ENCODE measurements at regions not wholly inside any gene's neighbourhood (a gene's known extent, or its start where the extent isn't known, plus 50 kb on each side); places are given as distances from the start of the nearest gene placed in this dataset.
"Not testable (repeated sequence)": the region's sequence is repeated elsewhere in the genome, so short reads cannot be mapped to it uniquely, and the experiment has no call there.

DNA sequence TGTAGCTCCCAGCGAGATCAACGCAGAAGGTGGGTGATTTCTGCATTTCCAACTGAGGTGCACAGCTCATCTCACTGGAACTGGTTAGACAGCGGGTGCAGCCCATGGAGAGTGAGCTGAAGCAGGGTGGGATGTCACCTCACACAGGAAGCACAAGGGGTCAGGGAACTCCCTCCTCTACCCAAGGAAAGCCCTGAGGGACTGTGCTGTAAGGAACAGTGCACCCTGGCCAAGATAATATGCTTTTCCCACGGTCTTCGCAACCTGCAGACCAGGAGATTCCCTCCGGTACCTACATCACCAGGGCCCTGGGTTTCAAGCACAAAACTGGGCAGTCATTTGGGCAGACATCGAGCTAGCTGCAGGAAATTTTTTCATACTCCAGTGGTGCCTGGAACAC, 216.4 kb upstream of the TET2 start:
- Histone ChIP-seq H3K9me3 (peaks cover 5% of the 10 kb centered on the region), H3K4me3 (no peak overlapping the region), H3K27me3 (ENCODE audit: insufficient read depth in 3 of 3, low read length in 2 of 3) (no peaks in the 10 kb centered on the region), H3K36me3 (ENCODE audit: insufficient read depth in 1 of 2, low read depth in 1 of 2) (no peaks in the 10 kb centered on the region), H3K27ac (no peak overlapping the region), H3K4me1 (no peaks in the 10 kb centered on the region)
- 92 to 95% (median 95%) methylated on average over 7 of the region's 7 CpGs for WGBS, 3 donors
- intact Hi-C loops (cut with DNase I) = no loop called here
- TF ChIP-seq, protein P1, sequence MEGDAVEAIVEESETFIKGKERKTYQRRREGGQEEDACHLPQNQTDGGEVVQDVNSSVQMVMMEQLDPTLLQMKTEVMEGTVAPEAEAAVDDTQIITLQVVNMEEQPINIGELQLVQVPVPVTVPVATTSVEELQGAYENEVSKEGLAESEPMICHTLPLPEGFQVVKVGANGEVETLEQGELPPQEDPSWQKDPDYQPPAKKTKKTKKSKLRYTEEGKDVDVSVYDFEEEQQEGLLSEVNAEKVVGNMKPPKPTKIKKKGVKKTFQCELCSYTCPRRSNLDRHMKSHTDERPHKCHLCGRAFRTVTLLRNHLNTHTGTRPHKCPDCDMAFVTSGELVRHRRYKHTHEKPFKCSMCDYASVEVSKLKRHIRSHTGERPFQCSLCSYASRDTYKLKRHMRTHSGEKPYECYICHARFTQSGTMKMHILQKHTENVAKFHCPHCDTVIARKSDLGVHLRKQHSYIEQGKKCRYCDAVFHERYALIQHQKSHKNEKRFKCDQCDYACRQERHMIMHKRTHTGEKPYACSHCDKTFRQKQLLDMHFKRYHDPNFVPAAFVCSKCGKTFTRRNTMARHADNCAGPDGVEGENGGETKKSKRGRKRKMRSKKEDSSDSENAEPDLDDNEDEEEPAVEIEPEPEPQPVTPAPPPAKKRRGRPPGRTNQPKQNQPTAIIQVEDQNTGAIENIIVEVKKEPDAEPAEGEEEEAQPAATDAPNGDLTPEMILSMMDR (IDR thresholded peaks at IDR 0.05) = no peak
- no peak for ATAC-seq
- no peak for DNase-seq

DNA sequence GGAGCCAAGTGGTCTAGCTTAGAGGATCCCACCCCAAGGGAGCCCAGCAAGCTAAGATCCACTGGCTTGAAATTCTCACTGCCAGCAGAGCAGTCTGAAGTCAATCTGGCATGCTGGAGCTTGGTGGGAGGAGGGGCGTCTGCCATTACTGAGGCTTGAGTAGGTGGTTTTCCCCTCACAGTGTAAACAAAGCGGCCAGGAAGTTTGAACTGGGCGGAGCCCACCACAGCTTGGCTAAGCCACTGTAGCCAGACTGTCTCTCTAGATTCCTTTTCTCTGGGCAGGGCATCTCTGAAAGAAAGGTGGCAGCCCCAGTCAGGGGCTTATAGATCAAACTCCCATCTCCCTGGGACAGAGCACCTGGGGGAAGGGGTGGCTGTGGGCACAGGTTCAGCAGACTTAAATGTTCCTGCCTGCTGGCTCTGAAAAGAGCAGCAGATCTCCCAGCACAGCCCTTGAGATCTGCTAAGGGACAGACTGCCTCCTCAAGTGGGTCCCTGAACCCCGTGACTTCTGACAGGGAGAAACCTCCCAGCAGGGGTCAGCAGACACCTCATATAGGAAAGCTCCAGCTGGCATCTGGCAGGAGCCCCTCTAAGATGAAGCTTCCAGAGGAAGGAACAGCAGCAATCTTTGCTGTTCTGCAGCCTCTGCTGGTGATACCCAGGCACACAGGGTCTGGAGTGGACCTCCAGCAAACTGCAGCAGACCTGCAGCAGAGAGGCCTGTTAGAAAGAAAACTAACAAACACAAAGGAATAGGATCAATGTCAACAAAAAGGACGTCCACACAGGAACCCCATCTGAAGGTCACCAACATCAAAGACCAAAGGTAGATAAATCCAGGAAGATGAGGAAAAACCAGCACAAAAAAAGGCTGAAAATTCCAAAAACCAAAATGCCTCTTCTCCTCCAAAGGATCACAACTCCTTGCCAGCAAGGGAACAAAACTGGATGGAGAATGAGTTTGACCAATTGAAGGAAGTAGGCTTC, 215.6 kb upstream of the TET2 start:
- H3K27ac ChIP-seq; H3K27me3 ChIP-seq (ENCODE audit: insufficient read depth in 3 of 3, low read length in 2 of 3); intact Hi-C loops (cut with DNase I); H3K4me1 ChIP-seq; H3K36me3 ChIP-seq (ENCODE audit: insufficient read depth in 1 of 2, low read depth in 1 of 2); H3K9me3 ChIP-seq; H3K4me3 ChIP-seq; ATAC-seq: not testable (repeated sequence)
- WGBS, 3 donors = 68 to 71% (median 69%) methylated on average over 5 of the region's 5 CpGs
- peak; percentile 12 to 38 for DNase-seq

DNA sequence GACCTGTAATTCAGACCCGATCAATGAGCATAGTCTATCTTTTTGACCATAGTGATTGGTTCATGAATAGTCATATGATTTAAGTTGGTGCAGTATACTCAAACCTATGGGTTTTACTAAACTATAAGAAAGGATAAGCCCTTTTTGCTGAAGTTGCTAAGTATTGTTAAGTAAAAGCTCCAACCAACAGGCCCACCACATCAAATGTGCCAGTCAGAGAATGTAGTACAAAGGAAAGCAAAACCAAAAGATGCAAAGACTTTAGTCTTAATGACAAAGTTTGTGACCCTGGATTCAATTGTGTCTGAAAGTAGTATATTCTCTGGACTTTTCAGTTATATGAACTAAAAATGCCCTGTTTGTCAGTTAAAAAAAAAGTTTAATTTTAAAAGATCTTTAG, 208.1 kb upstream of the TET2 start:
- H3K4me3 ChIP-seq = no peak overlapping the region
- no peaks in the 10 kb centered on the region for H3K4me1 ChIP-seq
- no peak for ATAC-seq
- DNase-seq = no peak
- H3K9me3 ChIP-seq = peaks cover 5% of the 10 kb centered on the region
- H3K27ac ChIP-seq = no peak overlapping the region
- intact Hi-C loops (cut with DNase I) = no loop called here
- TF ChIP-seq, protein P1 (IDR thresholded peaks at IDR 0.05) = no peak
- 95 to 99% (median 98%) methylated on average over 1 of the region's 1 CpG for WGBS, 3 donors
- peaks cover 0 to 2% (median 0%) of the 10 kb centered on the region in 3 donors for H3K27me3 ChIP-seq (ENCODE audit: insufficient read depth in 3 of 3, low read length in 2 of 3)
- no peaks in the 10 kb centered on the region for H3K36me3 ChIP-seq (ENCODE audit: insufficient read depth in 1 of 2, low read depth in 1 of 2)

DNA sequence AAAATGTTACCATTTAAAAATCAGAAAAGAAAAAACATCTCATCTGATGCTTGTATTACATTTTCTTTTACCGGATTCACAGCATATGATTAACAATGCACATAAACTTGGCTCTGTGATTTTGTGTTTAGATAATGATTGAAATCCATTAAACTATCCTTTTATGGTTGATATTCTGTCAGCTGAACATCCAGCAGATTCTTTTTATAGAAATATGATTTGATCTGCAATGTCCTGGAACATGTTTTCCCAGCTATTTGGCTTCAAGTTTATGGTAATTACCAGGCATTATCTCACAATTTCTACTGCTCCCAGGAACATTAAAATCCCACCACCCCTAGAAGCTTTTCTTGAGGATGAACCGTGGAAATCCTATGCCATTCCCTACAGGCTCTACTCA, 205.7 kb upstream of the TET2 start:
- 63 to 66% (median 65%) methylated on average over 2 of the region's 2 CpGs for WGBS, 3 donors
- H3K4me1 ChIP-seq = no peaks in the 10 kb centered on the region
- no peak for DNase-seq
- no peaks in the 10 kb centered on the region for H3K36me3 ChIP-seq (ENCODE audit: insufficient read depth in 1 of 2, low read depth in 1 of 2)
- H3K27ac ChIP-seq = no peak overlapping the region
- no peaks in the 10 kb centered on the region for H3K9me3 ChIP-seq
- no peak overlapping the region for H3K4me3 ChIP-seq
- TF ChIP-seq, protein P1 (IDR thresholded peaks at IDR 0.05) = no peak
- ATAC-seq = no peak
- peaks cover 0 to 2% (median 0%) of the 10 kb centered on the region in 3 donors for H3K27me3 ChIP-seq (ENCODE audit: insufficient read depth in 3 of 3, low read length in 2 of 3)
- intact Hi-C loops (cut with DNase I) = no loop called here

DNA sequence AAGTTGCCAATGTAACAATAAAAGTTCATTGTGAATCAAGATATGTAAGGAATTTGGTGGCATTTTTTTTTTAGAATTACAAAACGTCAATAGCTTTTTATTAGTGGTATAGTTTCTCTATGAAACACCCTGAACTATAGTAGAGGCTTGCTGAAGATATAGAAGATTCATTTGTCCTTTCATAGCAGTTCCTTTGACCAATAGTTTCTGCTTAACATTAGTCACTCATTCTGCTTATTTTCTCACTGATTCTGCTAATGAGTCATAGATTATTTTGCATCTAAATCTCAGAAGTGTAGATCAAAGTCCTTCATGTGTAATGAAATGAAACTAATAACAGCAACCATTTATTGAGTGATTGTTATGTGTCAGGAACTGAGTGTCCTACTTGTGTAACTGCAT, 205.0 kb upstream of the TET2 start:
- Histone ChIP-seq H3K4me1 (no peaks in the 10 kb centered on the region), H3K9me3 (no peaks in the 10 kb centered on the region), H3K27ac (no peak overlapping the region), H3K27me3 (ENCODE audit: insufficient read depth in 3 of 3, low read length in 2 of 3) (peaks cover 0 to 2% (median 0%) of the 10 kb centered on the region in 3 donors), H3K36me3 (ENCODE audit: insufficient read depth in 1 of 2, low read depth in 1 of 2) (no peaks in the 10 kb centered on the region), H3K4me3 (no peak overlapping the region)
- TF ChIP-seq, protein P1 (IDR thresholded peaks at IDR 0.05) = no peak
- WGBS, 3 donors = 14 to 30% (median 15%) methylated on average over 1 of the region's 1 CpG
- ATAC-seq (no peak), DNase-seq (no peak)
- intact Hi-C loops (cut with DNase I) = no loop called here

All from psoas muscle (tissue), 7 donors.